NCI-H2227 (cell line): ENCODE measurements at regions not wholly inside any gene's neighbourhood (a gene's known extent, or its start where the extent isn't known, plus 50 kb on each side); places are given as distances from the start of the nearest gene placed in this dataset.

Source experiments
- DNase-seq: peaks from one replicate; lab custom pipeline; 2025; ENCODE audit not compliant: unreplicated experiment; lab: John Stamatoyannopoulos, UW

DNA sequence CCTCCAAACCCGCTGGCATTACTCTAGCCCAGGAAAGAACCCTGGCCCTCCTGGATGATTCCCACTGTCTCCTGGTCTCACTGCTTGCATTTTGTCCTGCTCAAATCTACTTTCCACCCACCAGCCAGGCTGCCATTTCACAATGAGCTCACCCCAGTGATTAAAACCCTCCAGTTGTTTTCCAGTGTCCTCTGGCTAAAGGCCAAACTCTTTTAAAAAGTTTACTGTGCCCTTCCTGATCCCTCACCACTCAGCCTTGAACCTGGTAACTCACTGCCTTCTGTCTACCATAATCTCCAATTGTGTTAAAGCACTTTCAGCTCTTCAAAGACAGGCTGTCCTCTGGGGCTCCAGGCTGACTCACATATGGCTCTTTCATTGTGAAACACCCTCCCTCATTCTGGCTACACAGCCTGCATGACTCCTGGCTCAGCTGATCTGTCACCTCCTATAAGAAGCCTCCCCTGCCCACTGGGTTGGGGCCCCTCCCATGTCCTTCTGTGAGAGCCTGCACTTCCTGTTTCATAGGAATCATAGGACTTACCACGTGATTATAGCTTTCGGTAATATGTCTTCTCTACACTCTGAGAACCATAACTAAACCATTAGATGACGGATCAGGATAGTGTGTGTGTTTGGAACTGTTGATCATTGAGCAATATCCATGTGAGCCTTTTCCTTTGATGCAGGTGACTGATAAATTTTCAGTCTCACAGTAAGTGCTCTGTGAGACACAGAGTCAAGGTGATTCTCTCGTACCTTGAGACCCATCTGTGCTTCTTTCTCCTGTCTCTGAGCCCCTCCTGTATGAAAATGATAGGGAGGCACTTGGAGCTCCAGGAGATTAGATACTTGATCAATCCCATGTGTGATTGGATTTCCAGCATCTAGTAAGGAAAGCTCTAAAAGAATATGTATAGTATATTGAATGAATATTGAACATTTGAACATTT, 590.8 kb upstream of the ID2 start:
- no peak for DNase-seq

DNA sequence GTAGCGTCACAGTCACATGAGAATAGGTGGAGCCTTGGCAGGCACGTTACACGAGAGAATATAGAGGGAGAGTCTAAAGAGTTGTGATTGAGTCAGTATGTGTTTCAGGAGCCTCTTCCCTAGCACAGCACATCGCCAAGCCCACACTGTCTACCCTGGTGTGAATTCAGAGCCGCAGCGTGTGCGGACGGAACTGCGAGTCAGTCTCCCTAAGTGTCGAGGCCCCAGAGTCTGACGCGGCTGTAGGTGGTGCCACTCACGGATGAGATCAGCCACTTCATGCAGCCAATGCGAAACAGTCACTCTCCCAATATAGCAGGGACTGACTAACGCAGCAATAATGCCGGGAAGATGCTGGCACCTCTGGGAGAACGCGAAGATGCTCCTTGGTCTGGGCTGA, 587.3 kb upstream of the ID2 start:
- peak; percentile 61 for DNase-seq

DNA sequence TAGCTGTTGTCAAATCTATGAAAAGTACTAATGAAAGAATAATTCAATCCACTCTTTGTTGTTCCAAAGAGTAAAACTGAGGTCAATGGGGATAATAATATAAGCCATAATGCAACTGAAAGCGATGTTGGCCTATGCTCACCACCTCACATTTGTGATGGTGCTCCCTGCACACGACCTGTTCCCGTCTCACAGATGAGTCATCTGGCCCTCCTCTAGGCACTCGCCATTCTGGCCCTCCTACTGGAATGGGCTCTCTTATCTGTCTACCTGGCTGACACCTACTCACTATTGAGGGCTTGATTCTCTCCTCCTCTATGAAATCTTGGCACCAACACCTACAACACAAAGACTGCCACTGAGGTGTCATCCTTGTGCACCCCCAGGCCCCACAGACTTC, 585.9 kb upstream of the ID2 start:
- no peak for DNase-seq

DNA sequence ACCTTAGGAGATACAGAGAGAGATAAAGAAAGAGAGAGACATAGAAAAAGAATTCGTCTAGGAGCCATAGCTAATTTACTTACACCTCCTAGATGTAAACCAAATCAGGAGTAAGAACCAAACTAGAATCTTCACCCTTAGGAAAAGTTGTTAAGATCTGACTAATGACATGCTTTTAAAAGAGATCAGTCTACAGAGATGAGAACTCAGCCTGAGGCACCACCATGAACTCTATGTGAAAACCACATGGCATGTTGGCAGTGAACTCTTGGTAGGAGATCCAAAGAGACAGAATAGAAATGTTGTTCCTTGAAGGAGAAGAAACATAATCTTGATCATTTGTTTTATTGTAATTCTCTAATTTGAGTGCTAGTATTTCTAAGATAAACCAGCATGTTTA, 585.4 kb upstream of the ID2 start:
- no peak for DNase-seq

DNA sequence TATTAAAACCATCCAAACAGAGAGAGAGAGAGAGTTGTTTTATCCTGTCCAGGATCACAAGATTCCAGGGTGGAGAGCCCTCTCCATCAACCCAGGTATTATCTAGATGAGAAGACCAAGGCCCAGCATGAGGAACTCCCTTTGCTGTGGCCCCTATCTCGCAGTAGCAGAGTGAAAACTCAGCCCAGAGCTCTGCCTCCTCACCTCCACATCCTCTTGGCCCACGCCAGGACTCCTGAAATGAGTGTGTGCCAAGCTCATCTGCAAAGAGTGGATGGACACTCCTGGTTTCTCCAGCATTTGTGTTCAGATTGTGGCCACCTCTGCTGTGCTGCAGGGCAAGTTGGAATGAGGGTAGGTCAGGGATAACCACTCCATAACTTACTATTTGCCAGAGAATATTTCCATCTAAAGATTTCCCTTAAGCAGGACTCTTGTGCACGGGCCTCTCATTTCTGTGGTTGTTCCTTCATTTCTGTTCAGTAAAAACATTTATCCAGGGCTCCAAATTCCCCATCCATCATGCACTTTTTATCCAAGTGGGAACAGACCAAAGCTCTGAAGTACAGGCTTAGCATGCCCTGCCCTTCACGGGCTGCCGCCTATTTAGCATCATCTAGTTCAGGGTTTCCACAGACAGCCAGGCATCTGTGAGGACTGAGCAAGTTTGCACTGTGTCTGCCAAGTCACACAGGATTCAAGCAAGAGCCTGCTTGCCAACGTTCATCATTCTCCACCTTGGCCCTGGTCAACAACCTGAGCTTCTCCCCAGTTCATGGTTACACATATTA, 583.2 kb upstream of the ID2 start:
- DNase-seq, result no peak

DNA sequence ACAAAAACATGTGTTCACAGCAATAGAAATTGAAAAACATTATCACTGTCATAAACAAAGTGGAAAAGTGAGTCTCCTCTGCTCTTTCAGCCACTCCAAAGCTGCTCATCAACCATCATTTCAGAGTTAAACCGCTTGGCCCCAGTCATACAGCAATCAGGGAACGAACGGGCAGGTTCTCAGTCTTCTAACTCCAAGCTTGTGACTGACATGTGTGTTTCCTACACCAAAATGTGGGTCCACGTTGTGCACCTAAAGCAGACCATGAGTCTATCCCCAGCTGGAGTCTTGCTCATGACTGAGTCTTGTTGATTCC, 582.6 kb upstream of the ID2 start:
- DNase-seq, result no peak

DNA sequence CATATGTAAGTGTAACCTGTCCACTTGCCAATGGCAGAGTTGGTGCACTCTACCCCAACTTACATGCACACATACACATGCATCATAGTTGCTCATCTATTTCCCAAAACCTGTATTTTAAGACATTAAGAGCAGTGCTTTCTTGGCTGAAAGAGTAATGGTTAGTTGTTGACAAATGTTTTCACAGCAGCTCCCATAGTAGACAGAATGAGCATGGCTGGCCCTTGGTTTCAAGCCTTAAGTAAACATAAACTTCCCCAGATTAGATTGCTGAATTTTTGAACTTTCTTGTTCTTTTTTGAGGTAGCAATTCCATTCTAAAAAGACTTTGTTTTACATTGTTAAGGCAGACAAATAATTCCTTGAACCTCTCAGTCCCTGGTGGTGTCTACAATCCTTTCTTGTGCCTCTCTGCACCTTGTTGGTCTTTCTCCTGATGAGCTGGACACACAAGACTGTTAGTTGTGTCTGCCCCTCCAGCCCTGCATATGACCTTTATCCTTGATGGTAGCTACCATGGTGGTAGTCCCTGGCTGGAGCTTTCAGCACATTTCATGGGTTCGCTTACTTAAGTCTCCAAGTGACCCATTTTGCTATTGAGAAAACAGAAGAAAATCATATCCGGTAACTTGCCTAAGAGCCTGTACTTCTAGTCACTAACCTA, 580.1 kb upstream of the ID2 start:
- DNase-seq, result no peak

DNA sequence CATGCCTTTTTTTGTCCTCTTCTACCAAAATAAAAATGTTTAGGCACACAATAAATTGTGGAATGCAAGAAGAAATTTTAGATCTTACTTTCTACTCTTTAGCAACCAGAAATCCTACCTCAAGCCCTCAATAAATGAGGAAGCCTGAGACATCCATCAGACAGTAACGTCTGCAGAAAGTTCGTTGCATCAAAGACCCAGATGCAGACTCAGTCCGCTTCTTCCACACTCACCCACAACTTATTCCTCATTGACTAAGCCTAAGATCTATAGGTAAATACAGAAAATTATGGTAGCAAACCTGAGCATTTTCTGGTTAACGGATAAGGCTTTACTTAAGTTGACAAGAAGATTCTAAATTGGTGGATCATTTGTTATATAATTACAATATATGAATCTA, 579.4 kb upstream of the ID2 start:
- no peak for DNase-seq

DNA sequence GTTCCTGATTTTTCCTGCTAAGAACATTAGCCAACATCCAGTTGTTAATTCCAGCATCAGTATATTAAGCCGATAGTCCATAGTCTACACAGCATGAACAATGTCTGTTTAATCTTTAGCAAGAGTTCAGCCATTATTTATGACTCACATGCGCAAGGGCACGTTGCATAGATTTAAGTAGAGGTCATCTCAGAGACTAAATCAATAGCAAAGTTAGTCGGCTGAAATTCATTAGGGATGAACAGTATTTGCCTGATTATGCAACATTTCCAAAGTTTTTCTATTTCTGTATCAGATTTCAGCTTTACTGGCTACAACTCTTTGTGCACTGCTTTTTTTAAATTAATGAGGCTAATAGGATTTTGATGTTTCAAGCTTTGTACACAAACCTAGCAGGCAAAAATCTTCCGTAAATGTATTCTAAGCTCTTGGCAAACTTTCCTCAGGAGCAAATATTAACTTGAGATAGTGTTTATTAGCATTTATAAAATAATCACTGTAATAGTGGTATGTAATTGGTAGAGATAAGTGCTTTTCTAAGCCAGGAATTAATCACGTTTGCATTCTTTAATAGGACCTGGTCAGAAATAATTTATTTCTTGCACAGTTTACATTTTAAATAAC, 578.7 kb upstream of the ID2 start:
- no peak for DNase-seq

DNA sequence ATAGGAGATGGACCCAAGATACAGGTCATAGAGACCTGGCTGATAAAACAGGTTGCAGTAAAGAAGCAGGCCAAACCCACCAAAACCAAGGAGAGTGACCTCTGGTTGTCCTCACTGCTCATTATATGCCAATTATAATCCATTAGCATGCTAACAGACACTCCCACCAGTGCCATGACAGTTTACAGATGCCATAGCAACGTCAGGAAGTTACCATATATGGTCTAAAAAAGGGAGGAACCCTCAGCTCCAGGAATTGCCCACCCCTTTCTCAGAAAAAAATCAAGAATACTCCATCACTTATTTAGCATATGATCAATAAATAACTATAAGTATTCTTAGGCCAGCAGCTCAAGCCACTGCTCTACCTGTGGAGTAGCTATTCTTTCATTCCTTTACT, 574.7 kb upstream of the ID2 start:
- DNase-seq, result no peak

DNA sequence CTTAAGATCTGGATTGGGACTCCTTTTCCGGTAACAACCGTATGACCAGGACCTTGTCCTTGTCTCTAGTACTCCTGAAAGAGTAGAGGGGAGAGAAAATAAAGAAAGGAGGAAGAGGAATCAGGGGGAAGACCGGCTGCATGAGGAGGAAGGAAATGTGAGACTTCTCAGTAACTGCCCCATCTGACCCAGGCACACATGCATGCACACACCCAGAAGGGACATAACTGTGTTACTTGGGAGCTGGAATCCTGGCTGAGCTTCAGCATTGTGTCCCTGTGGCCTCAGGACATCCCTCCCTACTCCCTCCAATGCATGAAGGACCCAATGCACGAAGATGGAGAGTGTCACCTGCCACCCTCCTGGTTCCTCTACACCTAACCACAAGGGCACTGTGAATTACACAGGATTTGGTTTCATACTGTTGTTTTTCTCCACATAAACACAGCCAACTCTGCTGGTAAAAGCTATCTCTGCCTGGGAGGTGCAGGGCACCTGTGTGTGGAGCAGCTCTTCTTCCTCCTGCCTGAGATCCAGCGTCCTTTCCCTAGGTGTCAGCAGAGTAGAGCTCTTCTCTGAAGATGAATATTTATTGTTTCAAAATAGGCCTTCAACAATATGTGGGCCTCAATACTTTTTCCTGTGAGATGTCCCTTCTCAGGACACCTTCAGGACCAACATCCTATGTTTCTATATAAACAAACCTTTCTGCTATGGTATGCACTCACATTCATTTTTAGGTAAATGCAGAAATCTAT, 574.1 kb upstream of the ID2 start:
- no peak for DNase-seq

DNA sequence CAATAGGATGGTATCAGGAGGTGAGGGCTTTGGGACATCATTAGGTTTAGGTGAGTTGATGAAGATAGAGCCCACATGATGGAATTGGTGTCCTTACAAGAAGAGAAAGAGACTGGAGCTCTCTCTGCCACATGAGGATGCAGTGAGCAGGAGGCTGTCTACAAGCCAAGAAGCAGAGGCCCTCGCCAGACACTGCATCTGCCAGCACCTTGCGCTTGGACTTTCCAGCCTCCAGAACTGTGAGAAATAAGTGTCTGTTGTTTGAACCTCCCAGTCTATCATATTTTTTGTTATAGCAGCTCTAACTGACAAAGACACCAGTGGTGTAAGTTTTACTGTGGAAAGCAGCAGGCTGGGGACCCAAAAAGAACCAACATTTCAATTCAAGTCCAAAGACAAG, 571.1 kb upstream of the ID2 start:
- no peak for DNase-seq

DNA sequence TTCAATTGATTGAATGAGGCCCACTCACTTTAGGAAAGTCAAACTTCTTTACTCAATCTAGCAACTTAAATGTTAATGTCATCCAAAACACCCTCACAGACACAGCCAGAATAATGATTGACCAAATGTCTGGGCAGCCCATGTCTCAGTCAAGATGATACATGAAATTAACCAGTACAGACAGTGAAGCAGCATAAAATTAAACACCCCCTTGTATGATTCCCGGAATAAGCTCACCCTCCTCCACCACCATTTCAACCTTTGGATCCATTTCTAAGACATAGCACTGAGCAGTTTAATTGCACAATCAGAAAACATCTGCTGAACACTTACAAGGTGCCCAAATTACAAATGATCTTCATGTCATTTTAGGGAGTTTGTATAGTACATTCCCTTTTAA, 570.7 kb upstream of the ID2 start:
- no peak for DNase-seq

DNA sequence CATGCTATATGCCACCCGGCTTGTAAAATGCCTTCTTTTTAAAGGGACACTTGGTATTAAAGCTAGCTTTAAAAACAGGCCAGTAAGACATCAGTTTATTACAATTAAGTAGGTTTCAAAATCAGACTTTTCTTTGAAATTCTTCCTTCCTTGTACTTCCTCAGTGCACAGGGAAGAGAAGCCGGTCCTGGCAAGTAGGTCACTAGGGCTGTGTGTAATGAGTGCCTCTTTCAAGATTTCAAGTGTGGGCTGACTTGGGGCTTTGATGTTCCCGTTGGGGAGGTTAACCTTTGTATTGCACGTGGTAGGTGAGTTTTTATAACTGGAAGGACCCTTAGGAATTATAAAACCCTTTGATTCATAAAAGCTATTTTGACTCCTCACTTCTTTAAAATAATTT, 566.4 kb upstream of the ID2 start:
- DNase-seq, result no peak

DNA sequence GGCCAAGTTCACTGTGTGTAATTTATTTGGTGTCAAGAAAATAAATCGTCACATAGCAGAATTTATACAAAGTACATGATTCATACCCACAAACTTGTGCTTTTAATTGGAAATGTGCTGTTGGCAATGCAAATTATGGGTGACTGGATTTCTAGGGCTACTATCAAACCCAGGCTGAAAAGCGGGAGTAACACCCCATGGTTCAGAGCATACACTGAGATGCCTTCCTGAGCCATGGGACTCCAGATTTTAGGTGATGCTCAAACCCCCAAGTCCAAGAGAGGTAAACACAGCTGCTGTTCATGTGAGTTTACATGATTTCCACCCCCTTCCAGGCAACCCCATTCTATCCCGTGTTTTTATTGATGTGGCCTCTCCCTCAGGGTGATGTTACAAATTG, 565.9 kb upstream of the ID2 start:
- DNase-seq, result no peak

DNA sequence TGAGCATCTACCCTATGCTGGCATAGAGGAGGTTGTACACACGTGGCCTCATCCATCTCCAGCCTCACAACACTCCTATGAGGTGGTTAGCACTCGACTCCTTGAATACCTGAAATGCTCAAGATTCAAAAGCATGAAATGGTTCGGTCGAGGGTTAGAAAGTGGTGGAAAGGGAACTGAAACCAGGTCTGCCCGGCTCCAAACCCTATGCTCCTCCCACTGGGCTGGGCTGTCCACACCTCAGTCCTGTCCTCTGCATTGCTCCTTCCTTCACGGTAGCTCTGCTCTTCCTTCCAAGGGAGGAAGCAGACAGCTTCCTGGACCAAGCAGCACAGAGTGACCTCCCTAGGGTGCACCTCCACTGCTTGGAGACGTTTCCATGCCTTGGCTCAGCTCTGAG, 565.2 kb upstream of the ID2 start:
- no peak for DNase-seq

DNA sequence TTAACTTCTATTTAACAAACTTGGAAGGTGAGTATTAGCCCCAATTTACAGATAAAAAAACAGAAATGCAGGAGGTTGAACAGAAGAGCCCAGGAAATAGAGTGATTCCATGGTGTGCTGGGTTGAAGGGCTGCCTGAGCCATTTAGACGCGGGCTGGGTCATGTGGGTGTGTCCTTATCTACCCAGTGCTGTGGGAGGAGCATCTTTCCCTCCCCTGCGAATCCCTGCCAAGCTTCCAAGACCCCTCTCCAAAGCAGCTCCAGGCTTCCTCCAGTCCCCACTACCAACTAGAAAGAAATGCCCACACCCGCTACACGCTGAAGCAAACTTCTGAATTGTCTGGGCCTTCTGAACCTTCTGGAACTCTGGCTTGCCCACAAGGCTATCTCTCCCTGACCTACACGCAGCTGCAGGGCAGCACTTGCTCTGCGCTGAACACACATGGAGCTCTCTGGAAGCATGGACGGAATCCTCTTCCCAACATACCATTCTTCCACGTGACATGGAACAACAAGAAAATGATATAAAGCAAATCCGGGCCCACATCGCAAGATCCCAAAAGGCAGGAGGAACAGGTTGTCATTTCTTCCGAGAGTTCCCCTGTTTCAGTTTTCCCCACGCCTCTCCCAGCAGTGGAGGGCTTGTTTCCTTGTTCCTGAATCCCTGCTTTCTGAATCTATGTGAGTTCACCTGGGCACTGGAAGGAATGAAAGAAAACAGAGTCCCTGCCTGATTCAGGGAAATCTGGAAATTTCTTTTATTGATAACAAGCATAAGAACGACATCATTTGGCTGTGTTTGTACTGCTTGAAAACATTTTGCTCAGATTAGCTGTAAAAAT, 562.7 kb upstream of the ID2 start:
- DNase-seq, result no peak

DNA sequence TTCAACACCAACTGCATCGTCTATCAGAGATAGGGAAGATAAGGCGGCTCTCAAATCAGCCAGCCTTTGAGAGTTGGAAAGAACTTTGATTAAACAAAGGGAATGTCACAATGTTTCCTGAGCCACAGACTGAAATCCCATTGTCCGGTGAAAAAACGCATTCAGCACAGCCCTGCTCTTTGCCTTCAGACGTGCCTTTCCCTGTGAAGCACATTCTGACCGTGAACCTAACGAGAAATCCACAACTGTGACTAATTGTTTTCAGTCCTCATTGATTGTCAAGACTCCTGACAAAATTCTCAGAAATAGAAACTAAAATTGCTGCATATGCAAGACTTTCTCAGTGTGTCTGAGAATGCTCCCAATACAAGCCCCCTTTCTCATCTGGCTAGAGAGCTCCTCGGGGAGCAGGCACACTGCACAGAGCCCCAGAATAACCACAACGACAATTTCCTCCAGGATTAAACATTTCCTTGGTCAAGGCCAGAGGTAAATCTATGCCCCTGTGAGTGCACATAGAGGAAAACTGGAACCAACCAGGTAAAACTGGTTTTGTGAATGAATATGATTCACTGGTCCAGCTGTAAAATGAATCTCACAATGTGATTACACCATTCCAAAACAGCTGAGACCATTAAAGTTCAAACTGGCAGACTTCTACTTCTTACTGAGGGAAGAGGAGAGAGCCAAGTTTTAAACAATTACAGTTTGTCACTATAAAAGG, 561.9 kb upstream of the ID2 start:
- DNase-seq, result no peak

DNA sequence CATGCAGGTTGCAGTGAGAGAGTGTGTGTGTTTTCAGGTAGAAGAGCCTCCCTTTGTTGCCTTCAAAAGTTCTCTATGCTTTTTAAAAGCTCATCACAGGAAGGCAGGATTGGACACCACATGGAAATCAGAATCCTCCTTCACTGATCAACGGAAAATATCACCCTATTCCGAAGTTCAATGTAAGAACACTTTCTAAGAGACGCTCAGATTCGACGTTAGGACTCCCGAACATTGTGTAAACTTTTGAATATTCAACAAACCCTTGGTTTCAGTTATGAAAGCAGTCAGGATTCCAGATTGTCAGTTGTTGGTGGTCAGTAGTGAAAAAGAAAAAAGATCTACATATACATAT, 561.4 kb upstream of the ID2 start:
- no peak for DNase-seq
